ENCODE measurements at regions not wholly inside any gene's neighbourhood (a gene's known extent, or its start where the extent isn't known, plus 50 kb on each side); places are given as distances from the start of the nearest gene placed in this dataset.

DNA sequence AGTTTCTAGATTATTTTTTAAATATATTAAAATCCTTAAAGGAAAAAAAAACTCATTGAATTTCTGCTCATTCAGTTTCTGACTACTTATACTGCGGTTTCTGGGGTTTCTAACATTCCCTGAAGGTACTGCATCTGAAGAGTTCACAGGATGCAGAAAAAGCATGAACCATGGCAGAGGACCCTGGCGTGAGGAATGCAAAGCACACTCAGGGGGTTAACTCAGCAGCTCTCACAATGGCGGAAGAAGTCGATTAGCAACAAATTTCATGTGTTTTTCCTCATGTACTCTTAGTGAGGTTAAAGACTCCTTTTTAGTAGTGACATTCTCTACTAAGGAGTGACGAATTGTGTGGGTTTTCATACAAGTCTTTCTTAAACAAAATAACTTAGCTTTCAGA lies 975.6 kb downstream of the NCAM2 start:
- TF ChIP-seq, protein P1, sequence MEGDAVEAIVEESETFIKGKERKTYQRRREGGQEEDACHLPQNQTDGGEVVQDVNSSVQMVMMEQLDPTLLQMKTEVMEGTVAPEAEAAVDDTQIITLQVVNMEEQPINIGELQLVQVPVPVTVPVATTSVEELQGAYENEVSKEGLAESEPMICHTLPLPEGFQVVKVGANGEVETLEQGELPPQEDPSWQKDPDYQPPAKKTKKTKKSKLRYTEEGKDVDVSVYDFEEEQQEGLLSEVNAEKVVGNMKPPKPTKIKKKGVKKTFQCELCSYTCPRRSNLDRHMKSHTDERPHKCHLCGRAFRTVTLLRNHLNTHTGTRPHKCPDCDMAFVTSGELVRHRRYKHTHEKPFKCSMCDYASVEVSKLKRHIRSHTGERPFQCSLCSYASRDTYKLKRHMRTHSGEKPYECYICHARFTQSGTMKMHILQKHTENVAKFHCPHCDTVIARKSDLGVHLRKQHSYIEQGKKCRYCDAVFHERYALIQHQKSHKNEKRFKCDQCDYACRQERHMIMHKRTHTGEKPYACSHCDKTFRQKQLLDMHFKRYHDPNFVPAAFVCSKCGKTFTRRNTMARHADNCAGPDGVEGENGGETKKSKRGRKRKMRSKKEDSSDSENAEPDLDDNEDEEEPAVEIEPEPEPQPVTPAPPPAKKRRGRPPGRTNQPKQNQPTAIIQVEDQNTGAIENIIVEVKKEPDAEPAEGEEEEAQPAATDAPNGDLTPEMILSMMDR (IDR thresholded peaks at IDR 0.05; ENCODE audit: unreplicated experiment) = peak; percentile 8
- Mint-ChIP-seq H3K27me3 (ENCODE audit: insufficient read depth, unreplicated experiment) (no peaks in the 10 kb centered on the region), H3K27ac (ENCODE audit: low read depth, unreplicated experiment) (no peak overlapping the region), H3K9me3 (ENCODE audit: unreplicated experiment) (no peaks in the 10 kb centered on the region), H3K36me3 (ENCODE audit: insufficient read depth, unreplicated experiment) (no peaks in the 10 kb centered on the region), H3K4me1 (ENCODE audit: insufficient read depth, unreplicated experiment) (peaks cover 10% of the 10 kb centered on the region), H3K4me3 (ENCODE audit: unreplicated experiment) (no peak overlapping the region)
- no peak for DNase-seq (ENCODE audit: unreplicated experiment)
- ChIA-PET POLR2A (no interaction called here), CTCF (no interaction called here)
- no TSS peak for BruUV-seq (replicated peaks)
- intact Hi-C loops (cut with micrococcal nuclease) = no loop called here

DNA sequence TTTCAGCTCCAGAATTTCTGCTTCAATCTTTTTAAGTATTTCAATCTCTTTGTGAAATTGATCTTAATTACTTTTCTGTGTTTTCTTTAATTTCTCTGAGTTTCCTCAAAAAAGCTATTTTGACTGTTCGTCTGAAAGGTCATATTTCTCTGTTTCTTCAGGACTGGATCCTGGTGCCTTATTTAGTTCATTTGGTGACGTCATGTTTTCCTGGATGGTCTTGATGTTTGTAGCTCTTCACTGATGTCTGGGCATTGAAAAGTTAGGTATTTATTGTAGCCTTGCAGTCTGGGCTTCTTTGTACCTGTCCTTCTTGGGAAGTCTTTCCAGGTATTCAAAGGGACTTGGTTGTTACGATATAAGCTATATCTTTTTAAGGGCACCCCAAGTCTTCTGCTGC lies 998.7 kb downstream of the NCAM2 start:
- no peak overlapping the region for H3K4me3 Mint-ChIP-seq (ENCODE audit: unreplicated experiment)
- no peaks in the 10 kb centered on the region for H3K4me1 Mint-ChIP-seq (ENCODE audit: insufficient read depth, unreplicated experiment)
- H3K27ac Mint-ChIP-seq (ENCODE audit: low read depth, unreplicated experiment) = no peak overlapping the region
- intact Hi-C loops (cut with micrococcal nuclease) = no loop called here
- POLR2A ChIA-PET = no interaction called here
- no TSS peak for BruUV-seq (replicated peaks)
- no peaks in the 10 kb centered on the region for H3K27me3 Mint-ChIP-seq (ENCODE audit: insufficient read depth, unreplicated experiment)
- CTCF ChIA-PET = interaction anchor here (0.6 to 0.7 kb wide), 2 partner anchors 39 to 615 kb away, joined by 3 to 4 read pairs; no protein-coding TSS in a partner anchor
- DNase-seq (ENCODE audit: unreplicated experiment) = no peak
- H3K9me3 Mint-ChIP-seq (ENCODE audit: unreplicated experiment) = peaks cover 22% of the 10 kb centered on the region
- TF ChIP-seq, protein P1 (IDR thresholded peaks at IDR 0.05; ENCODE audit: unreplicated experiment) = no peak
- H3K36me3 Mint-ChIP-seq (ENCODE audit: insufficient read depth, unreplicated experiment) = no peaks in the 10 kb centered on the region

DNA sequence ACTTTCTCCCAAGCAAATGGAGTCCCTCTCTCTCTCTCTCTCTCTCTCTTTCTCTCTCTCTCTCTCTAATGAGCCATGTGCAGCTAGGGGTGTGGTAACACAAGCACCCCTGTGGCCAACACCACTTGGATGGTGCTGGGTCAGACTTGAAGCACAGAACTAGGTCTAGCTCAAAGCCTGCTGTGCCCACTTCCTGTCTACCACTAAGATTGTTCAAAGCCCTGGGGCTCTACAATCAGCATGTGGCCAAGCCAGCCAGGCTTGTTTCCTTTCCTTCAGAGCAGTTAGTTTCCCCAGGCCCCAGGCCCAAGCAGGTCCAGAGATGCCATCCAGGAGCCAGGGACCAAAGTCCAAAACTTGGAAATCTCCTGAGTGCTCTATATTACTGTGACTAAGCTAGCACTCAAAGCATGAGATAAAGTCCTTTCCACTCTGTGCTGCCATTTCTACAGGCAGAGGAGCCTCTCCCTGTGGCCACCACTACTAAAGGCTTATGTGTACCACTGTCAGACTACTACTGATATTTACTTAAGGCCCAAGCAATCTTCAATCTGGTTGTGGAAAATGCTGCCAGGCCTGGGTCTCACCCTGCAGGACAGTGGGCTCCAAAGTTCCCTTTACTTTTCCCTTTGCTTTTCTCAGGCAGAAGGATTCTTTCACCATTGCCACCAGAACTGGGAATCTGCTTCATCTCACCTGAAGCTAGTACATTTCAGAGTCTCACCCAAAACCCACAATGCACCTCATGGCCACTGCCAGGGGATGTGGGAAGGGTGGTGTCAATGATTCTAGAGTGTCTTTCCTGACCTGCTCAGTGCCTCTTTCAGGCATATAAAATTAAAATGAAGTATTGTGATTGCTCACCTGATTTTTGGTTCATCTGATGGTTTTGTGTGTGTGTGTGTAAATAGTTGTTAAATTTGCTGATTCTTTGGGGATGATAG lies 999.5 kb downstream of the NCAM2 start:
- ChIA-PET POLR2A (no interaction called here), CTCF (interaction anchor here (0.6 kb wide), 1 partner anchor 614 kb away, joined by 4 read pairs; no protein-coding TSS in a partner anchor)
- Mint-ChIP-seq H3K4me1 (ENCODE audit: insufficient read depth, unreplicated experiment) (no peaks in the 10 kb centered on the region), H3K4me3 (ENCODE audit: unreplicated experiment) (no peak overlapping the region), H3K9me3 (ENCODE audit: unreplicated experiment) (peaks cover 23% of the 10 kb centered on the region), H3K27me3 (ENCODE audit: insufficient read depth, unreplicated experiment) (no peaks in the 10 kb centered on the region), H3K27ac (ENCODE audit: low read depth, unreplicated experiment) (no peak overlapping the region), H3K36me3 (ENCODE audit: insufficient read depth, unreplicated experiment) (no peaks in the 10 kb centered on the region)
- TF ChIP-seq, protein P1 (IDR thresholded peaks at IDR 0.05; ENCODE audit: unreplicated experiment) = no peak
- DNase-seq (ENCODE audit: unreplicated experiment) = no peak
- intact Hi-C loops (cut with micrococcal nuclease) = no loop called here
- no TSS peak for BruUV-seq (replicated peaks)

- Mint-ChIP-seq H3K27me3 (ENCODE audit: insufficient read depth, unreplicated experiment) (no peaks in the 10 kb centered on the region), H3K9me3 (ENCODE audit: unreplicated experiment) (peaks cover 7% of the 10 kb centered on the region), H3K36me3 (ENCODE audit: insufficient read depth, unreplicated experiment) (peaks cover 7% of the 10 kb centered on the region), H3K4me3 (ENCODE audit: unreplicated experiment) (no peak overlapping the region), H3K4me1 (ENCODE audit: insufficient read depth, unreplicated experiment) (peaks cover 6% of the 10 kb centered on the region), H3K27ac (ENCODE audit: low read depth, unreplicated experiment) (peak overlapping the region; percentile 65)
- no TSS peak for BruUV-seq (replicated peaks)
- CTCF ChIA-PET = no interaction called here
- intact Hi-C loops (cut with micrococcal nuclease) = no loop called here
- POLR2A ChIA-PET = no interaction called here
- no peak for DNase-seq (ENCODE audit: unreplicated experiment)
- TF ChIP-seq, protein P1 (IDR thresholded peaks at IDR 0.05; ENCODE audit: unreplicated experiment) = no peak
These were observed 1021.6 kb downstream of the NCAM2 start for GRCh38 chr21:22019766-22020165.
